ENCODE measurements at regions not wholly inside any gene's neighbourhood (a gene's known extent, or its start where the extent isn't known, plus 50 kb on each side); places are given as distances from the start of the nearest gene placed in this dataset.

GRCh38 chr6:170232186-170233002, 58.5 kb downstream of the DLL1 start:
- no peak overlapping the region for H3K27ac ChIP-seq (ENCODE audit: low read depth, low read length, poor library complexity, severe bottlenecking)
- no peak for TF ChIP-seq CTCF (conservative IDR thresholded peaks at IDR 0.05; ENCODE audit: low read depth, low read length)
- TF ChIP-seq EZH2 (IDR thresholded peaks at IDR 0.05; ENCODE audit: borderline replicate concordance, low read depth, low read length, poor library complexity, severe bottlenecking), result no peak
- no peaks in the 10 kb centered on the region for H3K27me3 ChIP-seq (replicated peaks; ENCODE audit: insufficient read depth, low read depth, low read length, poor library complexity)
- no peaks in the 10 kb centered on the region for H3K36me3 ChIP-seq (ENCODE audit: insufficient read depth, low read length, poor library complexity, severe bottlenecking)
- intact Hi-C loops (cut with micrococcal nuclease; ENCODE audit: unreplicated experiment), result no loop called here
- no peaks in the 10 kb centered on the region for H3K9me3 ChIP-seq (ENCODE audit: low read depth, low read length, poor library complexity, severe bottlenecking)
- ChIA-PET CTCF (no interaction called here), POLR2A (ENCODE audit: low non-redundant PET) (no interaction called here)
- DNase-seq (ENCODE audit: low spot score), result no peak
- no peak overlapping the region for H3K4me3 ChIP-seq (ENCODE audit: low read depth, low read length, poor library complexity, severe bottlenecking)
- H3K4me1 ChIP-seq (ENCODE audit: insufficient read depth, low read length, poor library complexity, severe bottlenecking), result no peaks in the 10 kb centered on the region
- BruUV-seq (replicated peaks), result no TSS peak

- CTCF ChIA-PET, result no interaction called here
- H3K4me1 ChIP-seq (ENCODE audit: insufficient read depth, low read length, poor library complexity, severe bottlenecking), result no peaks in the 10 kb centered on the region
- no TSS peak for BruUV-seq (replicated peaks)
- no peak for TF ChIP-seq EZH2 (IDR thresholded peaks at IDR 0.05; ENCODE audit: borderline replicate concordance, low read depth, low read length, poor library complexity, severe bottlenecking)
- no peak for TF ChIP-seq CTCF (conservative IDR thresholded peaks at IDR 0.05; ENCODE audit: low read depth, low read length)
- intact Hi-C loops (cut with micrococcal nuclease; ENCODE audit: unreplicated experiment), result no loop called here
- DNase-seq (ENCODE audit: low spot score), result no peak
- no peaks in the 10 kb centered on the region for H3K27me3 ChIP-seq (replicated peaks; ENCODE audit: insufficient read depth, low read depth, low read length, poor library complexity)
- no peaks in the 10 kb centered on the region for H3K9me3 ChIP-seq (ENCODE audit: low read depth, low read length, poor library complexity, severe bottlenecking)
- H3K27ac ChIP-seq (ENCODE audit: low read depth, low read length, poor library complexity, severe bottlenecking), result no peak overlapping the region
- no peak overlapping the region for H3K4me3 ChIP-seq (ENCODE audit: low read depth, low read length, poor library complexity, severe bottlenecking)
- no peaks in the 10 kb centered on the region for H3K36me3 ChIP-seq (ENCODE audit: insufficient read depth, low read length, poor library complexity, severe bottlenecking)
- POLR2A ChIA-PET (ENCODE audit: low non-redundant PET), result no interaction called here
Measured at GRCh38 chr6:170231293-170232185, 59.3 kb downstream of the DLL1 start.

- no TSS peak for BruUV-seq (replicated peaks)
- Histone ChIP-seq H3K4me3 (ENCODE audit: low read depth, low read length, poor library complexity, severe bottlenecking) (no peak overlapping the region), H3K4me1 (ENCODE audit: insufficient read depth, low read length, poor library complexity, severe bottlenecking) (no peaks in the 10 kb centered on the region)
Measured at GRCh38 chr6:170230520-170231292, 60.2 kb downstream of the DLL1 start.

More at GRCh38 chr6:170230520-170231292, 60.2 kb downstream of the DLL1 start:
- no peaks in the 10 kb centered on the region for H3K27me3 ChIP-seq (replicated peaks; ENCODE audit: insufficient read depth, low read depth, low read length, poor library complexity)
- no peak for TF ChIP-seq EZH2 (IDR thresholded peaks at IDR 0.05; ENCODE audit: borderline replicate concordance, low read depth, low read length, poor library complexity, severe bottlenecking)
- no peak for TF ChIP-seq CTCF (conservative IDR thresholded peaks at IDR 0.05; ENCODE audit: low read depth, low read length)
- CTCF ChIA-PET, result no interaction called here
- H3K27ac ChIP-seq (ENCODE audit: low read depth, low read length, poor library complexity, severe bottlenecking), result no peak overlapping the region
- POLR2A ChIA-PET (ENCODE audit: low non-redundant PET), result no interaction called here
- intact Hi-C loops (cut with micrococcal nuclease; ENCODE audit: unreplicated experiment), result no loop called here
- no peaks in the 10 kb centered on the region for H3K36me3 ChIP-seq (ENCODE audit: insufficient read depth, low read length, poor library complexity, severe bottlenecking)
- H3K9me3 ChIP-seq (ENCODE audit: low read depth, low read length, poor library complexity, severe bottlenecking), result no peaks in the 10 kb centered on the region
- DNase-seq (ENCODE audit: low spot score), result no peak
